ENCODE measurements at regions not wholly inside any gene's neighbourhood (a gene's known extent, or its start where the extent isn't known, plus 50 kb on each side); places are given as distances from the start of the nearest gene placed in this dataset.

DNA sequence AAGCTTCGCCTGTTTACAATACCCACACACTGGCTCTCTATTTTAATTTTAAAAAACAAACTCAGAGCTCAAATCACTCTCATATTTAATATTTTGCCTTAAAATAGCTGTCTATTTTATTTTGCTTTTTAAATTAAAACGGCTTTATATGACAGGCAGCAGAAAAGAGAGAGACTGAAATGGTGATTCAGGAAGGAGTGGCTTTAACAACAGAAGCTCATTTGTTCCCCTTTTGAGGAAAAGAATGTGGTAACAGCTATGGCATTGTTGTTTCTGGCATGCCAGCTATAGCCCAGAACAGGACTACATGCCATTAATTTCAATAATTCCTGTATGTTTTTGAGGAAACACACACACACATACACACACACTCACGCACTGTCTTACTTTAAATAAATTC is 234.2 kb upstream of the PTBP2 start:
- H3K9me3 ChIP-seq: no peaks in the 10 kb centered on the region
- no peak for DNase-seq
- no peaks in the 10 kb centered on the region for H3K27me3 ChIP-seq
- no peaks in the 10 kb centered on the region for H3K36me3 ChIP-seq
- intact Hi-C loops (cut with DNase I): no loop called here
- no peak overlapping the region for H3K4me3 ChIP-seq (replicated peaks in 1 of 3)
- no peak overlapping the region for H3K27ac ChIP-seq
- no peaks in the 10 kb centered on the region for H3K4me1 ChIP-seq
- WGBS, 2 donors: 73 to 74% methylated on average over 3 of the region's 3 CpGs
- TF ChIP-seq, protein P1, sequence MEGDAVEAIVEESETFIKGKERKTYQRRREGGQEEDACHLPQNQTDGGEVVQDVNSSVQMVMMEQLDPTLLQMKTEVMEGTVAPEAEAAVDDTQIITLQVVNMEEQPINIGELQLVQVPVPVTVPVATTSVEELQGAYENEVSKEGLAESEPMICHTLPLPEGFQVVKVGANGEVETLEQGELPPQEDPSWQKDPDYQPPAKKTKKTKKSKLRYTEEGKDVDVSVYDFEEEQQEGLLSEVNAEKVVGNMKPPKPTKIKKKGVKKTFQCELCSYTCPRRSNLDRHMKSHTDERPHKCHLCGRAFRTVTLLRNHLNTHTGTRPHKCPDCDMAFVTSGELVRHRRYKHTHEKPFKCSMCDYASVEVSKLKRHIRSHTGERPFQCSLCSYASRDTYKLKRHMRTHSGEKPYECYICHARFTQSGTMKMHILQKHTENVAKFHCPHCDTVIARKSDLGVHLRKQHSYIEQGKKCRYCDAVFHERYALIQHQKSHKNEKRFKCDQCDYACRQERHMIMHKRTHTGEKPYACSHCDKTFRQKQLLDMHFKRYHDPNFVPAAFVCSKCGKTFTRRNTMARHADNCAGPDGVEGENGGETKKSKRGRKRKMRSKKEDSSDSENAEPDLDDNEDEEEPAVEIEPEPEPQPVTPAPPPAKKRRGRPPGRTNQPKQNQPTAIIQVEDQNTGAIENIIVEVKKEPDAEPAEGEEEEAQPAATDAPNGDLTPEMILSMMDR (IDR thresholded peaks at IDR 0.05): no peak

- Histone ChIP-seq H3K4me1 (no peaks in the 10 kb centered on the region), H3K27me3 (no peaks in the 10 kb centered on the region), H3K36me3 (no peaks in the 10 kb centered on the region), H3K27ac (no peak overlapping the region), H3K4me3 (replicated peaks in 1 of 3) (no peak overlapping the region), H3K9me3 (no peaks in the 10 kb centered on the region)
- DNase-seq: no peak
- WGBS, 2 donors: 71 to 76% methylated on average over 5 of the region's 5 CpGs
- intact Hi-C loops (cut with DNase I): no loop called here
- TF ChIP-seq POLR2A (IDR thresholded peaks at IDR 0.05): no peak
- TF ChIP-seq, protein P1 (IDR thresholded peaks at IDR 0.05): no peak
Observed at GRCh38 chr1:96487971-96488370, 233.6 kb upstream of the PTBP2 start.

- DNase-seq: no peak
- Histone ChIP-seq H3K9me3 (no peaks in the 10 kb centered on the region), H3K4me1 (no peaks in the 10 kb centered on the region), H3K27ac (no peak overlapping the region), H3K27me3 (no peaks in the 10 kb centered on the region), H3K4me3 (replicated peaks in 1 of 3) (no peak overlapping the region), H3K36me3 (no peaks in the 10 kb centered on the region)
- intact Hi-C loops (cut with DNase I): no loop called here
- TF ChIP-seq POLR2A (IDR thresholded peaks at IDR 0.05): no peak
- TF ChIP-seq, protein P1 (IDR thresholded peaks at IDR 0.05): no peak
- WGBS, 2 donors: 57 to 61% methylated on average over 2 of the region's 2 CpGs
Observed at GRCh38 chr1:96488777-96489176, 232.8 kb upstream of the PTBP2 start.

DNA sequence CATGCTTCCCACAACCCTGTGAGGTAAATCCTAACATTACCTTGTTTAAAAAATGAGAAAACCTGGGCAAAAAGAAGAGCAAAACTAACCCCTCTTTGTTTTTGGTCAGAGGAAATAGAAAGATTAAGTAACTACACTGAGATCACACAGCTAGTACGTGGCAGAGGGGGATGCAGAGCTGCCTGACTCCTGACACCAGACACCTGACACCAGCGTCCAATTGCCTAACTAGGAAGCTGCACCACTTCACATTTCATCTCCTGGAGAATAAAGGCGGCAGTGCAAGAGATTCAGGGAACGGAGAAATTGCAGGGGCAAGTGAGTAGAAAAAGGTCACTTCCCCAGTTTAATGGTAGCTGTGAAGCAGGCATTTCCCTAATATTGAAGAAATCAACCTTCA is 229.3 kb upstream of the PTBP2 start:
- TF ChIP-seq, protein P1 (IDR thresholded peaks at IDR 0.05): no peak
- no peak for TF ChIP-seq POLR2A (IDR thresholded peaks at IDR 0.05)
- Histone ChIP-seq H3K27ac (no peak overlapping the region), H3K4me3 (replicated peaks in 1 of 3) (no peak overlapping the region), H3K4me1 (no peaks in the 10 kb centered on the region), H3K9me3 (no peaks in the 10 kb centered on the region), H3K27me3 (no peaks in the 10 kb centered on the region), H3K36me3 (no peaks in the 10 kb centered on the region)
- no peak for DNase-seq
- intact Hi-C loops (cut with DNase I): no loop called here
- WGBS, 2 donors: 26 to 52% methylated on average over 4 of the region's 4 CpGs

DNA sequence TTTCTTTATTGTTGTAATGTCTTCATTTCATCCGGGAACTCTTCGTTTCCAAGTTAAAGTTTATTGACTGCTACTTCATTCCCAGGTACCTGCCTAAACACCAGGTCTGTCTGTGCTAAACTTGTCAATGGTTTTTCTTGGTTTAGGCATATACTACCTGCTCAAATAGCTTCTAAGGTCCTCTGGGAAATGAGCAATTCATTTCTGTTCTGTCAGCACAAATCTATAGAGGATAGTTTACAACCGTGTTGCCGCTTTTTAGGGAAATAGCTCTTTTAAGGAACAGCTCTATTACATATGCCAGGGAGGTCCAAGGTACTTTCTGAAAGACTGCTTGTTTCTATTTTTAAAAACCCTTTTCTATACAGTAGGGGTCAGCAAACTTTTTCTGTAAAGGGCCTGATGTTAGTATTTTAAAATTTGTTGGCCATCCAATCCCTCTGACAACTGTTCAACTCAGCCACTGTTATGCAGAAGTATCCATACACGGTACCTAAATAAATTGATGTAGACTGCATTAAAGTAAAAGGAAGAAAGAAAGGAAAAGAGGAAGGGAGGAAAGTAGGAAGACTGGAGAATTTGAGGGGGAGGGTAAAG is 222.7 kb upstream of the PTBP2 start:
- TF ChIP-seq, protein P1 (IDR thresholded peaks at IDR 0.05): no peak
- TF ChIP-seq POLR2A (IDR thresholded peaks at IDR 0.05): no peak
- Histone ChIP-seq H3K4me3 (replicated peaks in 1 of 3) (no peak overlapping the region), H3K27ac (no peak overlapping the region), H3K4me1 (no peaks in the 10 kb centered on the region), H3K9me3 (no peaks in the 10 kb centered on the region), H3K27me3 (no peaks in the 10 kb centered on the region), H3K36me3 (no peaks in the 10 kb centered on the region)
- intact Hi-C loops (cut with DNase I): no loop called here
- DNase-seq: no peak
- 81 to 83% methylated on average over 5 of the region's 5 CpGs for WGBS, 2 donors

All from thyroid gland (tissue), 4 donors.